ENCODE measurements at regions not wholly inside any gene's neighbourhood (a gene's known extent, or its start where the extent isn't known, plus 50 kb on each side); places are given as distances from the start of the nearest gene placed in this dataset.

GRCh38 chr14:71179066-71179465 is 271.8 kb downstream of the PCNX1 start:
- no peak for ATAC-seq
- BruUV-seq (replicated peaks): no TSS peak
- CTCF ChIA-PET: no interaction called here

GRCh38 chr14:71180397-71180796 is 273.1 kb downstream of the PCNX1 start:
- CTCF ChIA-PET: no interaction called here

More at GRCh38 chr14:71179066-71179465, 271.8 kb downstream of the PCNX1 start:
- Histone ChIP-seq H3K36me3 (ENCODE audit: low read depth, low read length) (no peaks in the 10 kb centered on the region), H3K79me2 (ENCODE audit: low read length) (no peaks in the 10 kb centered on the region), H3K9me2 (replicated peaks; ENCODE audit: low read length) (0 out of 2 replicates have a peak, but pooled peaks cover 3% of the 10 kb centered on the region), H3K9me3 (ENCODE audit: low read length) (no peaks in the 10 kb centered on the region), H4K20me1 (ENCODE audit: low read length) (no peaks in the 10 kb centered on the region), H3K4me1 (ENCODE audit: insufficient read depth, low read length) (peaks cover 20% of the 10 kb centered on the region), H3F3A (ENCODE audit: low read length, unreplicated experiment) (no peaks in the 10 kb centered on the region), H3K4me3 (ENCODE audit: low read length) (no peak overlapping the region), H3K27ac (ENCODE audit: low read length) (no peak overlapping the region), H3K4me2 (ENCODE audit: low read length) (no peak overlapping the region), H3K9ac (ENCODE audit: low read length) (no peak overlapping the region), H3K27me3 (ENCODE audit: low read length) (no peaks in the 10 kb centered on the region), H2AFZ (ENCODE audit: low read length) (no peak overlapping the region)
- POLR2A ChIA-PET (ENCODE audit: unreplicated experiment): interaction anchor here (0.6 kb wide), 1 partner anchor 188 kb away, joined by 14 read pairs; no protein-coding TSS in a partner anchor
- TF ChIP-seq EZH2phosphoT487 (IDR thresholded peaks at IDR 0.05; ENCODE audit: borderline replicate concordance, low read length): no peak
- no peak for TF ChIP-seq EZH2 (IDR thresholded peaks at IDR 0.05; ENCODE audit: low read length, unreplicated experiment)
- TF ChIP-seq CTCF (conservative IDR thresholded peaks at IDR 0.05; ENCODE audit: low read depth, low read length): no peak
- intact Hi-C loops (cut with micrococcal nuclease): no loop called here
- DNase-seq: no peak

More at GRCh38 chr14:71180397-71180796, 273.1 kb downstream of the PCNX1 start:
- H3K9me2 ChIP-seq (replicated peaks; ENCODE audit: low read length): 0 out of 2 replicates have a peak, but pooled peaks cover 3% of the 10 kb centered on the region
- DNase-seq: no peak
- no peak overlapping the region for H3K9ac ChIP-seq (ENCODE audit: low read length)
- peaks cover 14% of the 10 kb centered on the region for H3K4me1 ChIP-seq (ENCODE audit: insufficient read depth, low read length)
- no peak for ATAC-seq
- POLR2A ChIA-PET (ENCODE audit: unreplicated experiment): no interaction called here
- no peak for TF ChIP-seq EZH2 (IDR thresholded peaks at IDR 0.05; ENCODE audit: low read length, unreplicated experiment)
- no peak for TF ChIP-seq EZH2phosphoT487 (IDR thresholded peaks at IDR 0.05; ENCODE audit: borderline replicate concordance, low read length)
- TF ChIP-seq CTCF (conservative IDR thresholded peaks at IDR 0.05; ENCODE audit: low read depth, low read length): no peak
- H3K4me3 ChIP-seq (ENCODE audit: low read length): no peak overlapping the region
- no peak overlapping the region for H3K4me2 ChIP-seq (ENCODE audit: low read length)
- no peaks in the 10 kb centered on the region for H3F3A ChIP-seq (ENCODE audit: low read length, unreplicated experiment)
- no peak overlapping the region for H2AFZ ChIP-seq (ENCODE audit: low read length)
- H3K27me3 ChIP-seq (ENCODE audit: low read length): no peaks in the 10 kb centered on the region
- no TSS peak for BruUV-seq (replicated peaks)
- H3K79me2 ChIP-seq (ENCODE audit: low read length): no peaks in the 10 kb centered on the region
- no peaks in the 10 kb centered on the region for H3K36me3 ChIP-seq (ENCODE audit: low read depth, low read length)
- no peak overlapping the region for H3K27ac ChIP-seq (ENCODE audit: low read length)
- H3K9me3 ChIP-seq (ENCODE audit: low read length): no peaks in the 10 kb centered on the region
- H4K20me1 ChIP-seq (ENCODE audit: low read length): no peaks in the 10 kb centered on the region
- intact Hi-C loops (cut with micrococcal nuclease): no loop called here
